ENCODE measurements at regions not wholly inside any gene's neighbourhood (a gene's known extent, or its start where the extent isn't known, plus 50 kb on each side); places are given as distances from the start of the nearest gene placed in this dataset.

DNA sequence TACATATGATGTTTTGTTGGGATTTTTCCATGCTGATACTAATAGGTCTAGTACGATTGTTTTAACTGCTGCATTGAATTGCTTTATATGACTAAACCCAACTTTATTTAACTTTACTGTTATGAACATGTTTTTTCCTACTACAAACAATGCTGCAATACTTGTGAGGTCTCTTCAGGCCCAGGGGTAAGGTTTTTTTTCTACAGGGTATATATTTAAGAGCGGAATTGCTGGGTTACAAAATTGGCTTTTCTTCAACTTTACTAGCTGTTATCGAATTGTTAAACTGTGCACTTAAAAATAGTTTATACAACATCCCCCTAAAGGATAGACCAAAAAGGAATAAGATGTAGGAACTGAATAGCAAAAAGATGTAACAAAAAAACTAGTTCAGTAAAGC lies 78.5 kb upstream of the TMEM178A start:
- no peak for TF ChIP-seq EZH2 (IDR thresholded peaks at IDR 0.05; ENCODE audit: borderline replicate concordance, control insufficient read depth, low read depth, low read length)
- TF ChIP-seq, protein P1, sequence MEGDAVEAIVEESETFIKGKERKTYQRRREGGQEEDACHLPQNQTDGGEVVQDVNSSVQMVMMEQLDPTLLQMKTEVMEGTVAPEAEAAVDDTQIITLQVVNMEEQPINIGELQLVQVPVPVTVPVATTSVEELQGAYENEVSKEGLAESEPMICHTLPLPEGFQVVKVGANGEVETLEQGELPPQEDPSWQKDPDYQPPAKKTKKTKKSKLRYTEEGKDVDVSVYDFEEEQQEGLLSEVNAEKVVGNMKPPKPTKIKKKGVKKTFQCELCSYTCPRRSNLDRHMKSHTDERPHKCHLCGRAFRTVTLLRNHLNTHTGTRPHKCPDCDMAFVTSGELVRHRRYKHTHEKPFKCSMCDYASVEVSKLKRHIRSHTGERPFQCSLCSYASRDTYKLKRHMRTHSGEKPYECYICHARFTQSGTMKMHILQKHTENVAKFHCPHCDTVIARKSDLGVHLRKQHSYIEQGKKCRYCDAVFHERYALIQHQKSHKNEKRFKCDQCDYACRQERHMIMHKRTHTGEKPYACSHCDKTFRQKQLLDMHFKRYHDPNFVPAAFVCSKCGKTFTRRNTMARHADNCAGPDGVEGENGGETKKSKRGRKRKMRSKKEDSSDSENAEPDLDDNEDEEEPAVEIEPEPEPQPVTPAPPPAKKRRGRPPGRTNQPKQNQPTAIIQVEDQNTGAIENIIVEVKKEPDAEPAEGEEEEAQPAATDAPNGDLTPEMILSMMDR (IDR thresholded peaks at IDR 0.05 in 2 of 3, conservative IDR thresholded peaks at IDR 0.05 in 1 of 3; ENCODE audit: control insufficient read depth in 2 of 3, extremely low read depth in 1 of 3, insufficient read depth in 1 of 3, low read depth in 3 of 3, low read length in 3 of 3): no peak
- TF ChIP-seq POLR2AphosphoS5 (IDR thresholded peaks at IDR 0.05; ENCODE audit: low read length): no peak
- TF ChIP-seq FOXM1 (IDR thresholded peaks at IDR 0.05; ENCODE audit: low read depth, low read length): no peak
- TF ChIP-seq, protein P2, sequence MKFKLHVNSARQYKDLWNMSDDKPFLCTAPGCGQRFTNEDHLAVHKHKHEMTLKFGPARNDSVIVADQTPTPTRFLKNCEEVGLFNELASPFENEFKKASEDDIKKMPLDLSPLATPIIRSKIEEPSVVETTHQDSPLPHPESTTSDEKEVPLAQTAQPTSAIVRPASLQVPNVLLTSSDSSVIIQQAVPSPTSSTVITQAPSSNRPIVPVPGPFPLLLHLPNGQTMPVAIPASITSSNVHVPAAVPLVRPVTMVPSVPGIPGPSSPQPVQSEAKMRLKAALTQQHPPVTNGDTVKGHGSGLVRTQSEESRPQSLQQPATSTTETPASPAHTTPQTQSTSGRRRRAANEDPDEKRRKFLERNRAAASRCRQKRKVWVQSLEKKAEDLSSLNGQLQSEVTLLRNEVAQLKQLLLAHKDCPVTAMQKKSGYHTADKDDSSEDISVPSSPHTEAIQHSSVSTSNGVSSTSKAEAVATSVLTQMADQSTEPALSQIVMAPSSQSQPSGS (IDR thresholded peaks at IDR 0.05; ENCODE audit: low read length): no peak
- no peak for TF ChIP-seq ZBTB40 (IDR thresholded peaks at IDR 0.05; ENCODE audit: borderline replicate concordance)
- no peak for TF ChIP-seq RFX5 (IDR thresholded peaks at IDR 0.05; ENCODE audit: low read depth, low read length)
- TF ChIP-seq TCF7 (IDR thresholded peaks at IDR 0.05; ENCODE audit: borderline replicate concordance): no peak
